Loucy (cell line): ENCODE measurements at regions not wholly inside any gene's neighbourhood (a gene's known extent, or its start where the extent isn't known, plus 50 kb on each side); places are given as distances from the start of the nearest gene placed in this dataset.

Source experiments
- H2AFZ ChIP-seq: fragments of 200-600 bp; sonication (generic); 2 replicates; pipeline ENCODE4 v1.6.0; 2016; ENCODE audit warnings: antibody characterized with exemption, mild to moderate bottlenecking, low read length, moderate library complexity
- H3F3A ChIP-seq: fragments of 200-600 bp; 2 replicates; pipeline ENCODE4 v1.6.0; 2016; ENCODE audit warnings: antibody characterized with exemption, low read depth, mild to moderate bottlenecking
- H3K27me3 ChIP-seq: fragments of 200-600 bp; sonication (generic); 2 replicates; pipeline ENCODE4 v1.6.1; 2014; ENCODE audit warnings: low read length, mild to moderate bottlenecking; ENCODE audit not compliant: insufficient read depth, poor library complexity, severe bottlenecking
- H3K36me3 ChIP-seq: fragments of 200-600 bp; sonication (generic); 2 replicates; pipeline ENCODE4 v1.6.1; 2016; ENCODE audit warnings: low read length; ENCODE audit not compliant: insufficient read depth
- H3K4me1 ChIP-seq: fragments of 200-600 bp; sonication (generic); 2 replicates; pipeline ENCODE4 v1.5.1; 2014; ENCODE audit warnings: low read length, mild to moderate bottlenecking; ENCODE audit not compliant: insufficient read depth, poor library complexity, severe bottlenecking
- H3K4me2 ChIP-seq: fragments of 200-600 bp; sonication (generic); 2 replicates; pipeline ENCODE4 v1.6.0; 2014; ENCODE audit warnings: antibody characterized with exemption, low read length, low read depth, mild to moderate bottlenecking; ENCODE audit not compliant: poor library complexity, severe bottlenecking
- H3K4me3 ChIP-seq: fragments of 200-600 bp; sonication (generic); 2 replicates; pipeline ENCODE4 v1.5.1; 2014; ENCODE audit warnings: low read length, mild to moderate bottlenecking, mixed read lengths; ENCODE audit not compliant: poor library complexity, severe bottlenecking
- H3K79me2 ChIP-seq: fragments of 200-600 bp; sonication (generic); 2 replicates; pipeline ENCODE4 v1.6.1; 2014; ENCODE audit warnings: low read length; ENCODE audit not compliant: insufficient read depth
- H3K9ac ChIP-seq: fragments of 200-600 bp; sonication (generic); 2 replicates; pipeline ENCODE4 v1.6.0; 2014; ENCODE audit warnings: mild to moderate bottlenecking, low read depth, low read length, moderate library complexity; ENCODE audit not compliant: poor library complexity, severe bottlenecking
- H3K9me2 ChIP-seq: fragments of 200-600 bp; sonication (generic); replicated peaks from 2 replicates; pipeline ENCODE4 v1.6.1; 2016; ENCODE audit warnings: low read depth, low read length, mixed read lengths
- H3K9me3 ChIP-seq: fragments of 200-600 bp; sonication (generic); 2 replicates; pipeline ENCODE4 v1.6.1; 2014; ENCODE audit warnings: mild to moderate bottlenecking, antibody characterized with exemption, low read length, low read depth; ENCODE audit not compliant: insufficient read depth
- H4K20me1 ChIP-seq: fragments of 200-600 bp; sonication (generic); 2 replicates; pipeline ENCODE4 v1.6.0; 2014; ENCODE audit warnings: antibody characterized with exemption, low read length, mild to moderate bottlenecking; ENCODE audit not compliant: insufficient read depth, poor library complexity, severe bottlenecking
- EZH2phosphoT487 ChIP-seq: fragments of 200-600 bp; IDR thresholded peaks from 2 replicates; pipeline ENCODE4 v1.6.1; 2018; ENCODE audit warnings: antibody characterized with exemption, mild to moderate bottlenecking, moderate library complexity, borderline replicate concordance
- TF ChIP-seq, protein P1 (sequence below): fragments of 200-600 bp; sonication (generic); conservative IDR thresholded peaks from 2 replicates; pipeline ENCODE4 v1.5.1; 2014; ENCODE audit warnings: mild to moderate bottlenecking, antibody characterized with exemption, low read length

DNA sequence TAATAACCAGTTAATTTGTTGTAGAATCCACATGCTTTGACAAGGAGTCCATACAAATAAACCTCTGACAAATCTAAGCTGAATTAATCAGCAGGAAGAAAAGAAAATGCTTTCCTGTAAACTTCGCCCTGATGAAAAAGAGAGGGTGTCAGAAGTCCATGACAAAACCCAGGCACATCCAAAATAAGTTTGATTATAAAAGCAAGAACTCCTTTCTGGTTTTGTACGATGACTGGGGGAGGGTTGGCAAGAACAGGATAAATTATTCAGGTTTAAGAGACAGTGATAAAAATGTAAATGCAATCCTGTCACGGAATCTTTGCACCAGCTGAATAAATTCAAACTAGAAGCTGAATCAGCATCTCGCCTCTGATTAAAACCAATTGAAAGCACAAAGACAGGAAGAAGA, 469.2 kb upstream of the TNP1 start:
- no peaks in the 10 kb centered on the region for H3K79me2 ChIP-seq
- no peaks in the 10 kb centered on the region for H3K9me2 ChIP-seq
- no peaks in the 10 kb centered on the region for H3K4me1 ChIP-seq
- no peak overlapping the region for H3K9ac ChIP-seq
- no peak overlapping the region for H3K4me2 ChIP-seq
- no peaks in the 10 kb centered on the region for H3F3A ChIP-seq
- no peaks in the 10 kb centered on the region for H3K9me3 ChIP-seq
- H3K36me3 ChIP-seq = no peaks in the 10 kb centered on the region
- no peaks in the 10 kb centered on the region for H4K20me1 ChIP-seq
- no peak for TF ChIP-seq EZH2phosphoT487
- TF ChIP-seq, protein P1, sequence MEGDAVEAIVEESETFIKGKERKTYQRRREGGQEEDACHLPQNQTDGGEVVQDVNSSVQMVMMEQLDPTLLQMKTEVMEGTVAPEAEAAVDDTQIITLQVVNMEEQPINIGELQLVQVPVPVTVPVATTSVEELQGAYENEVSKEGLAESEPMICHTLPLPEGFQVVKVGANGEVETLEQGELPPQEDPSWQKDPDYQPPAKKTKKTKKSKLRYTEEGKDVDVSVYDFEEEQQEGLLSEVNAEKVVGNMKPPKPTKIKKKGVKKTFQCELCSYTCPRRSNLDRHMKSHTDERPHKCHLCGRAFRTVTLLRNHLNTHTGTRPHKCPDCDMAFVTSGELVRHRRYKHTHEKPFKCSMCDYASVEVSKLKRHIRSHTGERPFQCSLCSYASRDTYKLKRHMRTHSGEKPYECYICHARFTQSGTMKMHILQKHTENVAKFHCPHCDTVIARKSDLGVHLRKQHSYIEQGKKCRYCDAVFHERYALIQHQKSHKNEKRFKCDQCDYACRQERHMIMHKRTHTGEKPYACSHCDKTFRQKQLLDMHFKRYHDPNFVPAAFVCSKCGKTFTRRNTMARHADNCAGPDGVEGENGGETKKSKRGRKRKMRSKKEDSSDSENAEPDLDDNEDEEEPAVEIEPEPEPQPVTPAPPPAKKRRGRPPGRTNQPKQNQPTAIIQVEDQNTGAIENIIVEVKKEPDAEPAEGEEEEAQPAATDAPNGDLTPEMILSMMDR = no peak
- no peak overlapping the region for H3K4me3 ChIP-seq
- H3K27me3 ChIP-seq = no peaks in the 10 kb centered on the region
- no peak overlapping the region for H2AFZ ChIP-seq

DNA sequence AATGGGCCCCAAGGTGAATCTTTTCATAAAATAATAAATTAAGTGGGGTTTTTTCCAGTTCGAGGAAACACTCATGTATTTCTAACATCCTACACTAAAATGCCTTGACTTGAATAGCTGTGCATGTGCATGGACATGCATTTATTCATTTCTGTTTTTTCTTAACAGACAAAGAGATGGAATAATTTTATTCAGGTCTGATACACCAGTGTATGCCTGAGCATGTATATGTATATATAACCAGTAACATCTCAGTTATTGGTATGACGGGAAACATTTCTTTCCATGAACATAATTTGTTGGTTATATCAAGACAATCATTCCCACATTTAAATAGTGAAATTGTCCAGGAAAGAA, 468.7 kb upstream of the TNP1 start:
- no peak for TF ChIP-seq EZH2phosphoT487
- TF ChIP-seq, protein P1 = no peak

DNA sequence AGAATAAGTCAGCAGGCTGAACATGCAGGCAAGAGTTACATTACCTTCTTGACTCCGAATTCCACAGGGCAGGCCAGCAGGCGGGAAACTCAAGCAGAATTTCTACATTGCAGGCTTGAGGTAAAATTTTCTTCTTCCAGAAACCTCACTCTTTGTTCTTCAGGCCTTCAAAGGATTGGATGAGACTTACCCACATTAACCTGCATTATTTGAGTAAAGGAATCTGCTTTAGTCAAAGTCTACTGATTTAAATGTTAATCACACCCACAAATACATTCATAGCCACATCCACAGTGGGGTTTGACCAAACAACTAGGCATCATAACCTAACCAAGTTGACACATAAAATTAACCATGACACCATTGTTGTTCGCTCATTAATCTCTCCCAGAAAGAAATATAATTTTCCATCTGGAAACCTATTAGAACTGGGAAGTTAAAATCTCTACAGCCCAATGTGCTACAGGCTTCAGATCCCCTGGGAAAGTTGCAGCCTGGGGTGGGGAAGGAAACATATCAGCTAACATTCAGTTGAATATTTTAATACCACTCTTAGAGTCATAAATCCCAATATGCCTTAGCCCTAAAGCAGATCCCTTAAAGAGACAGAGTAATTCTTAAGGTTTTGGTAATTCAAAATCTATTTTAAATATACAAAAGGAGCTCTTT, 468.2 kb upstream of the TNP1 start:
- H3K4me2 ChIP-seq = no peak overlapping the region
- H3K9ac ChIP-seq = no peak overlapping the region
- H3K4me3 ChIP-seq = no peak overlapping the region
- no peaks in the 10 kb centered on the region for H4K20me1 ChIP-seq
- no peaks in the 10 kb centered on the region for H3K9me2 ChIP-seq
- no peaks in the 10 kb centered on the region for H3K79me2 ChIP-seq
- H3K27me3 ChIP-seq = no peaks in the 10 kb centered on the region
- no peaks in the 10 kb centered on the region for H3K36me3 ChIP-seq
- no peaks in the 10 kb centered on the region for H3K9me3 ChIP-seq
- no peaks in the 10 kb centered on the region for H3F3A ChIP-seq
- TF ChIP-seq, protein P1 = no peak
- no peak for TF ChIP-seq EZH2phosphoT487
- H3K4me1 ChIP-seq = no peaks in the 10 kb centered on the region
- H2AFZ ChIP-seq = no peak overlapping the region

More for the DNA sequence above, 468.7 kb upstream of the TNP1 start:
- Histone ChIP-seq H3F3A (no peaks in the 10 kb centered on the region), H3K9me2 (no peaks in the 10 kb centered on the region), H3K36me3 (no peaks in the 10 kb centered on the region), H4K20me1 (no peaks in the 10 kb centered on the region), H3K4me3 (no peak overlapping the region), H2AFZ (no peak overlapping the region), H3K79me2 (no peaks in the 10 kb centered on the region), H3K27me3 (no peaks in the 10 kb centered on the region), H3K9me3 (no peaks in the 10 kb centered on the region), H3K9ac (no peak overlapping the region), H3K4me2 (no peak overlapping the region), H3K4me1 (no peaks in the 10 kb centered on the region)
